ENCODE measurements at regions not wholly inside any gene's neighbourhood (a gene's known extent, or its start where the extent isn't known, plus 50 kb on each side); places are given as distances from the start of the nearest gene placed in this dataset.

DNA sequence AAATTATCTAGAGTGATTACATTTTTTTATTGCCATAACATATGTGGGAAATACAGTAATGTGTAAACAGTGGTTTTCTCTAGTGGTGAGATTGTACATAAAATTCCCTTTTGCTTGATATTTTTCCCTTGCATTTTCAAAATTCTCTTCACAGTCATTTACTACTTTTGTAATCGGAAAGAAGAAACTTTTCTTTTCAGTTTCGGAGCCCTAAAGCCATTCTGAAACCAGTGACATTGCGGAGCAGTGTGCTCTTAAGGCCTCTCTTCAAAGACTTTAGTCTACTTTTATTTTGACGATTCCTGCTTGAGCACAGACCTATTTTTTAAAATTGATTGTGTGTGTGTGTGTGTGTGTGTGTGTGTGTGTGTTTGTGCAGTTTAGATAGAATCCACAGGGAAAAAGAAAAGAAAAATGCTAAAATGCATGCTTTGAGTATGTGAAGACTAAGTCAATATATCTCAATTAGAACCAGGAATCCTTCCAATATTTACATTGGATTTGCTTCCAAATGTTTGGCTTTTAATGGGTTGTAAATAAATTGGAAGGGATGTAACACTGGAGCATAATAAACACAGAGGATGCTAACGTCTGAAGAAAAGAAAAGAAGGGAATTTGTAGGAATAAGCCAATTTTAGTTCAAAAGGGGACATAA lies 357.4 kb downstream of the RND3 start:
- Mint-ChIP-seq H3K27me3 (ENCODE audit: unreplicated experiment) (no peaks in the 10 kb centered on the region), H3K27ac (ENCODE audit: unreplicated experiment) (no peak overlapping the region), H3K36me3 (ENCODE audit: low read depth, unreplicated experiment) (no peaks in the 10 kb centered on the region), H3K9me3 (ENCODE audit: unreplicated experiment) (no peaks in the 10 kb centered on the region), H3K4me3 (ENCODE audit: unreplicated experiment) (no peak overlapping the region), H3K4me1 (ENCODE audit: unreplicated experiment) (no peaks in the 10 kb centered on the region)
- TF ChIP-seq CTCF (IDR thresholded peaks at IDR 0.05; ENCODE audit: unreplicated experiment) = no peak
- no peak for DNase-seq (ENCODE audit: low spot score)

GRCh38 chr2:150127995-150128394 lies 359.5 kb downstream of the RND3 start:
- no peaks in the 10 kb centered on the region for H3K4me1 Mint-ChIP-seq (ENCODE audit: unreplicated experiment)
- H3K27ac Mint-ChIP-seq (ENCODE audit: unreplicated experiment) = no peak overlapping the region
- no peak for DNase-seq (ENCODE audit: low spot score)
- H3K36me3 Mint-ChIP-seq (ENCODE audit: low read depth, unreplicated experiment) = no peaks in the 10 kb centered on the region
- H3K4me3 Mint-ChIP-seq (ENCODE audit: unreplicated experiment) = no peak overlapping the region
- TF ChIP-seq CTCF (IDR thresholded peaks at IDR 0.05; ENCODE audit: unreplicated experiment) = no peak
- no peaks in the 10 kb centered on the region for H3K9me3 Mint-ChIP-seq (ENCODE audit: unreplicated experiment)
- H3K27me3 Mint-ChIP-seq (ENCODE audit: unreplicated experiment) = no peaks in the 10 kb centered on the region

DNA sequence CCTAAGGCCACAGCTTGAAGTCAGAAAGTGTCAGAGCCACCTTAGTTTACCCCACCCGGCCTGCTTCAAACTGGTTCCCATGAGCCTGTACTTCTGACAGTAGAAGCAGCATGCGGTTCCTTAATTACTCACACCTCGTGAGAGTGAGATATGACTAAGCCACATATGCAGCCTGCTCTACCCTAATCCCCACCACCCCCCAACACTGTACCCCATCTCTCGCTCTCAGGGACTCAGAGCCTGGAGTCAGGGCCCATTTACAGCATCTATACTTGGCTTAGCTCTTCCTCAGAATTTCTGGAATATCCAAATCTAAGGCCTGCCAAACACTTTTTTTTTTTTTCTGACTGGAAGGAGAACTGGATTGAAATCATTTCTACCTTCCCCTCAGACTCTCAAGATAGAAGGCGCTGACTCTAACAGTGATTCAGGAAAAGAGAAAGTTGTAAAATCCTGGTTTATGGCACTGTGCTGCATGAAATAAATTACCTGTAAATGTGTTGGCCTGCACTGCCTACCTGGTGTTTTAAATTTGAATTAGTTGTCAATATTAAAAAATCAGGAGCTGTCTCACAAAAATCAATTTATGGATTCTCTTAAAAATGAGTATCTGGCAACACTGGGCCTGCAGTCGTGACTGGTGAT lies 360.0 kb downstream of the RND3 start:
- Mint-ChIP-seq H3K4me3 (ENCODE audit: unreplicated experiment) (no peak overlapping the region), H3K27ac (ENCODE audit: unreplicated experiment) (no peak overlapping the region), H3K4me1 (ENCODE audit: unreplicated experiment) (no peaks in the 10 kb centered on the region), H3K36me3 (ENCODE audit: low read depth, unreplicated experiment) (no peaks in the 10 kb centered on the region), H3K27me3 (ENCODE audit: unreplicated experiment) (no peaks in the 10 kb centered on the region), H3K9me3 (ENCODE audit: unreplicated experiment) (no peaks in the 10 kb centered on the region)
- no peak for DNase-seq (ENCODE audit: low spot score)
- TF ChIP-seq CTCF (IDR thresholded peaks at IDR 0.05; ENCODE audit: unreplicated experiment) = no peak

DNA sequence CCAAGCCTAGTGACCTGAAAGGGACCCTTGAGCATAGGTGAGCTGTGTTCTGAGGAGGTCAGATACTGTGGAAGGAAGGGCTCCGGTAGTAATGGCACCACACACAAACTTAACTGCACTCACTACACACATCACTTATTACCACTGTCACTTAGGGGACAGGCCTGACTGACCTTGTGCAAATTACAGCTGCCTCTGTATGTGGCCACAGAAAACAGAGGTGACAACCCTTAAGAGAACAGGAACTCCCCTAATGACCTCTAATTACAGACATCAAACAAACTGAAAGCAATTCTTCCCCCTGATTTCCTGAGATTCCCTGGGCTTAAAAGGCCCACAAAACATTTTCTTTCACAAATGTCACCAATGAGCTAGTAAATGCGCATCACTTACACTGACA lies 360.6 kb downstream of the RND3 start:
- H3K27ac Mint-ChIP-seq (ENCODE audit: unreplicated experiment) = no peak overlapping the region
- no peaks in the 10 kb centered on the region for H3K27me3 Mint-ChIP-seq (ENCODE audit: unreplicated experiment)
- H3K4me3 Mint-ChIP-seq (ENCODE audit: unreplicated experiment) = no peak overlapping the region
- no peaks in the 10 kb centered on the region for H3K9me3 Mint-ChIP-seq (ENCODE audit: unreplicated experiment)
- H3K36me3 Mint-ChIP-seq (ENCODE audit: low read depth, unreplicated experiment) = no peaks in the 10 kb centered on the region
- TF ChIP-seq CTCF (IDR thresholded peaks at IDR 0.05; ENCODE audit: unreplicated experiment) = no peak
- DNase-seq (ENCODE audit: low spot score) = no peak
- H3K4me1 Mint-ChIP-seq (ENCODE audit: unreplicated experiment) = no peaks in the 10 kb centered on the region

- Mint-ChIP-seq H3K27me3 (ENCODE audit: unreplicated experiment) (no peaks in the 10 kb centered on the region), H3K4me1 (ENCODE audit: unreplicated experiment) (no peaks in the 10 kb centered on the region), H3K27ac (ENCODE audit: unreplicated experiment) (no peak overlapping the region), H3K9me3 (ENCODE audit: unreplicated experiment) (no peaks in the 10 kb centered on the region), H3K36me3 (ENCODE audit: low read depth, unreplicated experiment) (no peaks in the 10 kb centered on the region), H3K4me3 (ENCODE audit: unreplicated experiment) (no peak overlapping the region)
- TF ChIP-seq CTCF (IDR thresholded peaks at IDR 0.05; ENCODE audit: unreplicated experiment) = no peak
- no peak for DNase-seq (ENCODE audit: low spot score)
Observed at GRCh38 chr2:150126143-150126740, 361.2 kb downstream of the RND3 start.
